GM21528 (cell line): ENCODE measurements at regions not wholly inside any gene's neighbourhood (a gene's known extent, or its start where the extent isn't known, plus 50 kb on each side); places are given as distances from the start of the nearest gene placed in this dataset.

ENCODE experiments used
- ATAC-seq: cut with Tn5 transposase; IDR thresholded peaks from one replicate; pipeline ENCODE4 v1.9.1; 2021; ENCODE audit warnings: mild to moderate bottlenecking, moderate library complexity; ENCODE audit not compliant: unreplicated experiment, low FRiP score

GRCh38 chr14:71475916-71476315 lies 456.3 kb upstream of the RGS6 start:
- no peak for ATAC-seq

GRCh38 chr14:71478542-71478941 lies 453.7 kb upstream of the RGS6 start:
- no peak for ATAC-seq

- no peak for ATAC-seq
Measured at GRCh38 chr14:71481021-71481654, 451.1 kb upstream of the RGS6 start.

GRCh38 chr14:71482671-71483070 lies 449.6 kb upstream of the RGS6 start:
- ATAC-seq = no peak

GRCh38 chr14:71483154-71483553 lies 449.1 kb upstream of the RGS6 start:
- ATAC-seq = no peak

- ATAC-seq = no peak
Measured at GRCh38 chr14:71485833-71486232, 446.4 kb upstream of the RGS6 start.

GRCh38 chr14:71486279-71486678 lies 445.9 kb upstream of the RGS6 start:
- ATAC-seq = no peak

GRCh38 chr14:71487449-71487848 lies 444.8 kb upstream of the RGS6 start:
- ATAC-seq = no peak

- no peak for ATAC-seq
Measured at GRCh38 chr14:71487941-71488340, 444.3 kb upstream of the RGS6 start.

- no peak for ATAC-seq
Measured at GRCh38 chr14:71488703-71489191, 443.5 kb upstream of the RGS6 start.

GRCh38 chr14:71489742-71490141 lies 442.5 kb upstream of the RGS6 start:
- ATAC-seq = no peak

GRCh38 chr14:71491931-71492330 lies 440.3 kb upstream of the RGS6 start:
- ATAC-seq = no peak

GRCh38 chr14:71492346-71492745 lies 439.9 kb upstream of the RGS6 start:
- no peak for ATAC-seq

- peak; percentile 71 for ATAC-seq
Measured at GRCh38 chr14:71497645-71498086, 434.6 kb upstream of the RGS6 start.

- peak; percentile 31 for ATAC-seq
Measured at GRCh38 chr14:71498212-71498611, 434.0 kb upstream of the RGS6 start.

- no peak for ATAC-seq
Measured at GRCh38 chr14:71499018-71499417, 433.2 kb upstream of the RGS6 start.

- ATAC-seq = no peak
Measured at GRCh38 chr14:71507681-71508080, 424.5 kb upstream of the RGS6 start.

- no peak for ATAC-seq
Measured at GRCh38 chr14:71508901-71509300, 423.3 kb upstream of the RGS6 start.

GRCh38 chr14:71511152-71511551 lies 421.1 kb upstream of the RGS6 start:
- no peak for ATAC-seq

GRCh38 chr14:71514941-71515919 lies 417.0 kb upstream of the RGS6 start:
- ATAC-seq = no peak
